ENCODE measurements at regions not wholly inside any gene's neighbourhood (a gene's known extent, or its start where the extent isn't known, plus 50 kb on each side); places are given as distances from the start of the nearest gene placed in this dataset.

- no peak for TF ChIP-seq TARDBP (IDR thresholded peaks at IDR 0.05)
- TF ChIP-seq HDGF (IDR thresholded peaks at IDR 0.05; ENCODE audit: borderline replicate concordance), result no peak
- no peak for TF ChIP-seq FOXM1 (IDR thresholded peaks at IDR 0.05; ENCODE audit: borderline replicate concordance)
- no peak for TF ChIP-seq PKNOX1 (IDR thresholded peaks at IDR 0.05)
- TF ChIP-seq ARNT (IDR thresholded peaks at IDR 0.05), result no peak
- no peak for TF ChIP-seq CTBP1 (IDR thresholded peaks at IDR 0.05; ENCODE audit: borderline replicate concordance)
- no peak for TF ChIP-seq ELF4 (IDR thresholded peaks at IDR 0.05)
- TF ChIP-seq FOXK2 (IDR thresholded peaks at IDR 0.05), result no peak
- no peak for TF ChIP-seq SP1 (IDR thresholded peaks at IDR 0.05)
- no peak for TF ChIP-seq NFRKB (IDR thresholded peaks at IDR 0.05)
- ChIA-PET POLR2A (no interaction called here), CTCF (no interaction called here)
- no peak for DNase-seq (ENCODE audit: extremely low spot score)
These were observed 472.9 kb downstream of the PREX1 start for GRCh38 chr20:48354903-48355302.

GRCh38 chr20:48354320-48354876 is 473.4 kb downstream of the PREX1 start:
- DNase-seq (ENCODE audit: extremely low spot score), result no peak
- no peak for TF ChIP-seq HDGF (IDR thresholded peaks at IDR 0.05; ENCODE audit: borderline replicate concordance)
- TF ChIP-seq L3MBTL2 (conservative IDR thresholded peaks at IDR 0.05), result no peak
- no peak for TF ChIP-seq FOXM1 (IDR thresholded peaks at IDR 0.05; ENCODE audit: borderline replicate concordance)
- TF ChIP-seq SP1 (IDR thresholded peaks at IDR 0.05), result no peak
- TF ChIP-seq FOXK2 (IDR thresholded peaks at IDR 0.05), result no peak
- TF ChIP-seq TARDBP (IDR thresholded peaks at IDR 0.05), result no peak
- no peak for TF ChIP-seq PKNOX1 (IDR thresholded peaks at IDR 0.05)
- TF ChIP-seq NFRKB (IDR thresholded peaks at IDR 0.05), result no peak
- no peak for TF ChIP-seq SUZ12 (IDR thresholded peaks at IDR 0.05)
- no peak for TF ChIP-seq FOXA1 (IDR thresholded peaks at IDR 0.05)
- no peak for TF ChIP-seq LEF1 (IDR thresholded peaks at IDR 0.05; ENCODE audit: borderline replicate concordance)
- TF ChIP-seq ARNT (IDR thresholded peaks at IDR 0.05), result no peak
- no peak for TF ChIP-seq BHLHE40 (IDR thresholded peaks at IDR 0.05; ENCODE audit: borderline replicate concordance)
- no peak for TF ChIP-seq CTBP1 (IDR thresholded peaks at IDR 0.05; ENCODE audit: borderline replicate concordance)
- no peak for TF ChIP-seq ELF4 (IDR thresholded peaks at IDR 0.05)
- no peak for TF ChIP-seq ZNF384 (IDR thresholded peaks at IDR 0.05)
- POLR2A ChIA-PET, result no interaction called here
- CTCF ChIA-PET, result no interaction called here

GRCh38 chr20:48352628-48353027 is 475.2 kb downstream of the PREX1 start:
- CTCF ChIA-PET, result no interaction called here
- TF ChIP-seq SUZ12 (IDR thresholded peaks at IDR 0.05), result no peak
- no peak for TF ChIP-seq TARDBP (IDR thresholded peaks at IDR 0.05)
- TF ChIP-seq FOXM1 (IDR thresholded peaks at IDR 0.05; ENCODE audit: borderline replicate concordance), result no peak
- TF ChIP-seq PKNOX1 (IDR thresholded peaks at IDR 0.05), result no peak
- no peak for TF ChIP-seq BHLHE40 (IDR thresholded peaks at IDR 0.05; ENCODE audit: borderline replicate concordance)
- POLR2A ChIA-PET, result no interaction called here
- DNase-seq (ENCODE audit: extremely low spot score), result no peak

- CTCF ChIA-PET, result no interaction called here
- POLR2A ChIA-PET, result no interaction called here
- TF ChIP-seq FOXM1 (IDR thresholded peaks at IDR 0.05; ENCODE audit: borderline replicate concordance) (no peak), ELF4 (IDR thresholded peaks at IDR 0.05) (no peak), ARNT (IDR thresholded peaks at IDR 0.05) (no peak), ZNF384 (IDR thresholded peaks at IDR 0.05) (no peak), BHLHE40 (IDR thresholded peaks at IDR 0.05; ENCODE audit: borderline replicate concordance) (no peak)
- no peak for DNase-seq (ENCODE audit: extremely low spot score)
These were observed 475.8 kb downstream of the PREX1 start for GRCh38 chr20:48352042-48352441.

- CTCF ChIA-PET, result no interaction called here
- TF ChIP-seq NFRKB (IDR thresholded peaks at IDR 0.05) (no peak), FOXA1 (IDR thresholded peaks at IDR 0.05) (no peak), ARNT (IDR thresholded peaks at IDR 0.05) (no peak), HDGF (IDR thresholded peaks at IDR 0.05; ENCODE audit: borderline replicate concordance) (no peak), FOXK2 (IDR thresholded peaks at IDR 0.05) (no peak), TARDBP (IDR thresholded peaks at IDR 0.05) (no peak), PKNOX1 (IDR thresholded peaks at IDR 0.05) (no peak), ZNF384 (IDR thresholded peaks at IDR 0.05) (no peak), ELF4 (IDR thresholded peaks at IDR 0.05) (no peak), BHLHE40 (IDR thresholded peaks at IDR 0.05; ENCODE audit: borderline replicate concordance) (no peak), FOXM1 (IDR thresholded peaks at IDR 0.05; ENCODE audit: borderline replicate concordance) (no peak), CTBP1 (IDR thresholded peaks at IDR 0.05; ENCODE audit: borderline replicate concordance) (no peak), LEF1 (IDR thresholded peaks at IDR 0.05; ENCODE audit: borderline replicate concordance) (no peak), L3MBTL2 (conservative IDR thresholded peaks at IDR 0.05) (no peak), SUZ12 (IDR thresholded peaks at IDR 0.05) (no peak), SP1 (IDR thresholded peaks at IDR 0.05) (no peak)
- DNase-seq (ENCODE audit: extremely low spot score), result peak; percentile 59
- POLR2A ChIA-PET, result no interaction called here
These were observed 477.3 kb downstream of the PREX1 start for GRCh38 chr20:48350313-48350988.

- ChIA-PET POLR2A (no interaction called here), CTCF (no interaction called here)
- no peak for DNase-seq (ENCODE audit: extremely low spot score)
- TF ChIP-seq SUZ12 (IDR thresholded peaks at IDR 0.05) (no peak), CTBP1 (IDR thresholded peaks at IDR 0.05; ENCODE audit: borderline replicate concordance) (no peak), L3MBTL2 (conservative IDR thresholded peaks at IDR 0.05) (no peak), FOXM1 (IDR thresholded peaks at IDR 0.05; ENCODE audit: borderline replicate concordance) (no peak), HDGF (IDR thresholded peaks at IDR 0.05; ENCODE audit: borderline replicate concordance) (no peak), ELF4 (IDR thresholded peaks at IDR 0.05) (no peak), NFRKB (IDR thresholded peaks at IDR 0.05) (no peak), PKNOX1 (IDR thresholded peaks at IDR 0.05) (no peak)
These were observed 478.1 kb downstream of the PREX1 start for GRCh38 chr20:48349656-48350055.

Data from HEK293T (cell line).